ENCODE measurements at regions not wholly inside any gene's neighbourhood (a gene's known extent, or its start where the extent isn't known, plus 50 kb on each side); places are given as distances from the start of the nearest gene placed in this dataset.

DNA sequence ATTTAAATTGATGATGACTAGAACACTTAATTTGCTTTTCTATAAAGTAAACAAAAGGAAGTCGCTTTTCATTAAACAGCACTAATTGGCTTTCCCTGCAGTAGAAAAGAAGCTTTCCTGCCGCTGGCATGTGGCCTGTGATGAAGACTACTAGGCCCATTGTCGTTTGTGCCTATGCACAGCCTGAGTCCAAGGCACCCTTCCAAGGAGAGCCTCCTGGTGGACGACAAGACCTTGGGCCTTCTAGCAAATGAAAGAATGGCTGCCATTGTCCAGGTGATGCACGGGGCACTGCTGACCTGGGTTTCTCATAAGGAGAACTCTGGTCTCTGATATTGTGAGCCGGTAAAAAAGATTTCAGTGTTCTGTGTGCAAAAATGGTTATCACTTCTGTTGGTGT, 233.0 kb downstream of the COL4A1 start:
- TF ChIP-seq, protein P1, sequence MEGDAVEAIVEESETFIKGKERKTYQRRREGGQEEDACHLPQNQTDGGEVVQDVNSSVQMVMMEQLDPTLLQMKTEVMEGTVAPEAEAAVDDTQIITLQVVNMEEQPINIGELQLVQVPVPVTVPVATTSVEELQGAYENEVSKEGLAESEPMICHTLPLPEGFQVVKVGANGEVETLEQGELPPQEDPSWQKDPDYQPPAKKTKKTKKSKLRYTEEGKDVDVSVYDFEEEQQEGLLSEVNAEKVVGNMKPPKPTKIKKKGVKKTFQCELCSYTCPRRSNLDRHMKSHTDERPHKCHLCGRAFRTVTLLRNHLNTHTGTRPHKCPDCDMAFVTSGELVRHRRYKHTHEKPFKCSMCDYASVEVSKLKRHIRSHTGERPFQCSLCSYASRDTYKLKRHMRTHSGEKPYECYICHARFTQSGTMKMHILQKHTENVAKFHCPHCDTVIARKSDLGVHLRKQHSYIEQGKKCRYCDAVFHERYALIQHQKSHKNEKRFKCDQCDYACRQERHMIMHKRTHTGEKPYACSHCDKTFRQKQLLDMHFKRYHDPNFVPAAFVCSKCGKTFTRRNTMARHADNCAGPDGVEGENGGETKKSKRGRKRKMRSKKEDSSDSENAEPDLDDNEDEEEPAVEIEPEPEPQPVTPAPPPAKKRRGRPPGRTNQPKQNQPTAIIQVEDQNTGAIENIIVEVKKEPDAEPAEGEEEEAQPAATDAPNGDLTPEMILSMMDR (conservative IDR thresholded peaks at IDR 0.05 in 1 of 2, IDR thresholded peaks at IDR 0.05 in 1 of 2; ENCODE audit: extremely low read depth in 1 of 2, insufficient read depth in 1 of 2, low read depth in 1 of 2, low read length in 2 of 2), result no peak
- no peak for TF ChIP-seq EZH2 (IDR thresholded peaks at IDR 0.05; ENCODE audit: borderline replicate concordance, low read length)
